Colonic mucosa (tissue), 4 donors: ENCODE measurements at regions not wholly inside any gene's neighbourhood (a gene's known extent, or its start where the extent isn't known, plus 50 kb on each side); places are given as distances from the start of the nearest gene placed in this dataset.

Experiments
- DNase-seq: peaks from one replicate; pipeline ENCODE4 v3.0.0-alpha.2; 2020
- H3K27ac ChIP-seq: fragments of 200-600 bp; one replicate; pipeline ENCODE4 v1.8.0; 2021
- H3K27me3 ChIP-seq: fragments of 200-600 bp; one replicate; pipeline ENCODE4 v1.8.0; 2021
- H3K36me3 ChIP-seq: fragments of 200-600 bp; one replicate; pipeline ENCODE4 v1.8.0; 2021
- H3K4me1 ChIP-seq: fragments of 200-600 bp; one replicate; pipeline ENCODE4 v1.8.0; 2021; ENCODE audit warnings: mild to moderate bottlenecking
- H3K4me3 ChIP-seq: fragments of 200-600 bp; one replicate; pipeline ENCODE4 v1.8.0; 2021
- H3K9ac ChIP-seq, 2 donors: one replicate each; pipeline ENCODE4 v1.7.0; 2013; ENCODE audit warnings: control low read depth in 2 of 2, low read depth in 2 of 2, low read length in 2 of 2
- H3K9me3 ChIP-seq: fragments of 200-600 bp; one replicate; pipeline ENCODE4 v1.8.0; 2021
- intact Hi-C: fragments of 100-400 bp; cut with DNase I; formaldehyde crosslinking; loops from one replicate; pipeline ENCODE4 v1.14.1; 2022
- TF ChIP-seq, protein P1 (sequence below): fragments of 200-600 bp; IDR thresholded peaks from one replicate; pipeline ENCODE4 v1.8.0; 2022; ENCODE audit warnings: antibody characterized with exemption, mild to moderate bottlenecking
- donor health status: healthy.
- donor health status: DM: no; HTN: no; CAD: no.
- donor health status: DM: no; HTN: no; CAD: no.

DNA sequence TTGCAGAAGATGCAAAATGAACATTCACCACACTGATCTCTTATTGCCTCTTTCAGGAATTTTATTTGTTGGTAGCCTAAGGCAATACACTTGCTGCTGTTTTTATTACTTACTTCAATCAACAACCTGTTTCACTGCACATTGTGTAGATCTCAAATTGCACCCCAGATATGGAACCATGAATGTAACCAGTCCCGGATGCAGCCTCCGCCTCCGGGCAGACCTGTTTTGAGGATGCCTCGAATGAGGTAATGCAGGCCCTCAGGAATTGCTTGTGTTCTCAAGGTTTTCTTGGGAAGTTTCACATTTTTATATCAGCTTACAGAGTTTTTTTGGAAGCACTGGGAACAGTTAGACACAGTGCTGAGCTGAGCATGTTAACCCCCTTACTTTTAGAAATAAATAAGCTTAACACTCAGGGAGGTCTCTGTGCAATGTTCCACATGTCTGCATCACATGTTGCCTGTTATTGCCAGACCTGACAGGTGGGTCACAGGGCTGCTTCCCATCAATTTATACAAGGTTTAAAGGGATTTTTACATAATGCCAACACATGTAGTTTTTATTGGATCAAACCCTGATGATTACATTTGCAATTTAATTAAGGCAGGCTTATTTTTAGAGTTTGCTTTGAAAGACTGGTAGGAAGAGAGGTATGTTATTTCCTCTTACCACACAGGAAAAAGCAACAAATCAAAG lies 193.1 kb upstream of the POM121L12 start:
- TF ChIP-seq, protein P1, sequence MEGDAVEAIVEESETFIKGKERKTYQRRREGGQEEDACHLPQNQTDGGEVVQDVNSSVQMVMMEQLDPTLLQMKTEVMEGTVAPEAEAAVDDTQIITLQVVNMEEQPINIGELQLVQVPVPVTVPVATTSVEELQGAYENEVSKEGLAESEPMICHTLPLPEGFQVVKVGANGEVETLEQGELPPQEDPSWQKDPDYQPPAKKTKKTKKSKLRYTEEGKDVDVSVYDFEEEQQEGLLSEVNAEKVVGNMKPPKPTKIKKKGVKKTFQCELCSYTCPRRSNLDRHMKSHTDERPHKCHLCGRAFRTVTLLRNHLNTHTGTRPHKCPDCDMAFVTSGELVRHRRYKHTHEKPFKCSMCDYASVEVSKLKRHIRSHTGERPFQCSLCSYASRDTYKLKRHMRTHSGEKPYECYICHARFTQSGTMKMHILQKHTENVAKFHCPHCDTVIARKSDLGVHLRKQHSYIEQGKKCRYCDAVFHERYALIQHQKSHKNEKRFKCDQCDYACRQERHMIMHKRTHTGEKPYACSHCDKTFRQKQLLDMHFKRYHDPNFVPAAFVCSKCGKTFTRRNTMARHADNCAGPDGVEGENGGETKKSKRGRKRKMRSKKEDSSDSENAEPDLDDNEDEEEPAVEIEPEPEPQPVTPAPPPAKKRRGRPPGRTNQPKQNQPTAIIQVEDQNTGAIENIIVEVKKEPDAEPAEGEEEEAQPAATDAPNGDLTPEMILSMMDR = no peak
- Histone ChIP-seq H3K4me1 (no peaks in the 10 kb centered on the region), H3K9me3 (no peaks in the 10 kb centered on the region), H3K4me3 (no peak overlapping the region), H3K36me3 (no peaks in the 10 kb centered on the region), H3K9ac (no peak overlapping the region), H3K27ac (no peak overlapping the region), H3K27me3 (no peaks in the 10 kb centered on the region)
- intact Hi-C loops = no loop called here
- no peak for DNase-seq

DNA sequence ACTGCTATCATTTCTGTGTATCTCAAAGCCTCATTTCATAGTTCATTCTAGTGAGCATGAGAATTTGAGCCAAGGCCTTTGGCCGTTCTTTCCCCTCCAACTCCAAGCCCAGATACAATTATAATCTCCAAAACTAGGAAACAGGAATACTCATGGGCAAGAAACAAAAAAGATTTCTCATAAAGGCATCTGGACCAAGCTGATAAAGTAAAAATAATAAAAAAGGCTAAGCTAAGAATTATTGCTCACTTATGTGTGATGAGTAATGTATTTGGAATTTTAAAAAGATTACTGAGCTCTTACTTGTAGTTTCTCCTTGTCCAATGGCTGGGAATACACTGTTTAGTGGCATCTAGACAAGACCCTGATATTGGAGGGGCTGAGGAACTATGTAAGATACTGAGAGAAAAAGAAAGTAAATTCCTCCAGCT lies 196.4 kb upstream of the POM121L12 start:
- intact Hi-C loops = no loop called here
- Histone ChIP-seq H3K4me3 (no peak overlapping the region), H3K27ac (no peak overlapping the region), H3K9me3 (no peaks in the 10 kb centered on the region), H3K36me3 (no peaks in the 10 kb centered on the region), H3K27me3 (no peaks in the 10 kb centered on the region), H3K9ac (no peak overlapping the region), H3K4me1 (no peaks in the 10 kb centered on the region)
- TF ChIP-seq, protein P1 = no peak
- DNase-seq = no peak

DNA sequence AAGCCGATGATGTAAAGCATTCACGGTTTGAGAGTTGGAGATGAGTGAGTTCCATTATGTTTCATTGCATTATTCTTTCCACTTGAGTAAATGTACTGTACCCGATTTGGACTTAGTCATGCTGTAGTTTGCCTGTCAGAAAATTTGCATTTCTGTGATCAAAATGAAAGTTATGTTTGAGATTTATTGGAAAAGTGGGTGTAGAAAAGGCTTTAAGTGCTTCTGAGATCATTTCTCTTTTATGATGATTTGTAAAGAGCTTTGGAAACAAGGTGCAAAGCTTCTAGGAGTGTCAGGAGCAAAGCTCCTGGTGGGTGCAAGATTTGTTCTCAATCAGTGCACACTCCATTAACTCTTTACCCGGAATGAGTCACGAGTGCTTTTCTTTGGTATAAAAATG lies 204.1 kb upstream of the POM121L12 start:
- no peaks in the 10 kb centered on the region for H3K27me3 ChIP-seq
- H3K27ac ChIP-seq = no peak overlapping the region
- no peak overlapping the region for H3K4me3 ChIP-seq
- TF ChIP-seq, protein P1 = no peak
- H3K36me3 ChIP-seq = no peaks in the 10 kb centered on the region
- no peak overlapping the region for H3K9ac ChIP-seq
- H3K9me3 ChIP-seq = no peaks in the 10 kb centered on the region
- H3K4me1 ChIP-seq = no peaks in the 10 kb centered on the region
- intact Hi-C loops = no loop called here
- DNase-seq = no peak

DNA sequence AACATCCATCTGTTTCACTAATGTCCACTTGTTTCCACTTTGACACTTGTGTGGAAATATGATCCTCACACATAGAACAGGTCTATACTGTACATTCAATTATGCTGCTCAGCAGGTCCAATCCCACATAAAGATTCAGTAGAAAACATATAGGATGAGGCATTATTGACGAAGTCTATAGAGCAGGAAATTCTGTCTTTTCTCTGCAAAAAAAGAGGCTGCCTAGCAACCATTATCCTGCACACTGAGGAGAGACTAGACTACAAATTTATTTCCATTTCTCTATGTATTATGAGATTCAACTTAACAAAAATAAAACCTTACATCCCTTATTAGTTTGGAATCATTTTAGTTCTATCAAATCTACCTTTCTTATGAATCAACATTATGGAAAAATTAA lies 204.6 kb upstream of the POM121L12 start:
- no peaks in the 10 kb centered on the region for H3K4me1 ChIP-seq
- DNase-seq = no peak
- H3K36me3 ChIP-seq = no peaks in the 10 kb centered on the region
- H3K9me3 ChIP-seq = no peaks in the 10 kb centered on the region
- TF ChIP-seq, protein P1 = no peak
- intact Hi-C loops = no loop called here
- H3K27me3 ChIP-seq = no peaks in the 10 kb centered on the region
- H3K4me3 ChIP-seq = no peak overlapping the region
- H3K9ac ChIP-seq = no peak overlapping the region
- H3K27ac ChIP-seq = no peak overlapping the region

DNA sequence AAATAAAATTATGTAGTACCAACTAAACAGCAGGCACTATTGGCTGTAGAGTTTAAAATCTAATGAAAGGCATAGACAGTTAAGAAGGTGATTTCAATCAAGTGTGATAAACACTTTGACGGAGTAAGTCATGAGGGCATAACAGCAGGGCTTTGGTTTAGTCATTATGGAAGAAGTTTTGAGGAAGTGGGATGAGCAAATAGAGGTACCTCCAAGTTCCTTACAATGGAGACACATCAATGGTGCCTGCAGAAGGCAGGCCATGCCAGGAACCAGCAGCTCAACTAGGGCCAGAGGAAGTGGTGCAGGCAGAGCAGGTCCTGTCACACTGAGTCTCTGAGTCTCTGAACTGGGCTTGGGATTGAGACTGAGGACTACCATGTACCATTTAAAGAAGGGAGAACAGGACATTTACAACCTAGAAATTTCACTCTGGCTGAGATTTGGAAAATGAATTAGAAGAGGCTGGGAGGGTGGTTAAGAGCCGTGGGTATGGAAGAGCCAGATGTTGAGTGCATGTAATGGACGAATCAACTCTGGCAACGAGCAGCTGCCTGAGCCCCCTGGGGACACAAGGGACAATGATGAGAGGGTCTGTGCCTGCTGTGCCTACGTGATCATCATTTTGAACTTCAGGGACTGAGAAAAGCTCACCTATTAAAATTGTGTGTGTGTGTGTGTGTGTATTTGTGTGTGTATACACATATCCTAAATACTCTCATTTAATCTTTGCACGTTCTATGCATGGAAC lies 208.7 kb upstream of the POM121L12 start:
- DNase-seq = no peak
- Histone ChIP-seq H3K4me3 (no peak overlapping the region), H3K27me3 (no peaks in the 10 kb centered on the region), H3K36me3 (no peaks in the 10 kb centered on the region), H3K4me1 (no peaks in the 10 kb centered on the region), H3K9ac (no peak overlapping the region), H3K27ac (no peak overlapping the region), H3K9me3 (no peaks in the 10 kb centered on the region)
- TF ChIP-seq, protein P1 = no peak
- intact Hi-C loops = no loop called here
